OCI-LY7 (cell line): ENCODE measurements at regions not wholly inside any gene's neighbourhood (a gene's known extent, or its start where the extent isn't known, plus 50 kb on each side); places are given as distances from the start of the nearest gene placed in this dataset.

ENCODE experiments used
- CTCF ChIP-seq: fragments of 200-600 bp; sonication (generic); conservative IDR thresholded peaks from 2 replicates; pipeline ENCODE4 v1.5.1; 2014; ENCODE audit warnings: mild to moderate bottlenecking, antibody characterized with exemption, low read length, moderate library complexity, mixed read lengths
- EZH2phosphoT487 ChIP-seq: fragments of 200-600 bp; sonication (generic); IDR thresholded peaks from 2 replicates; pipeline ENCODE4 v1.6.1; 2018; ENCODE audit warnings: low read depth, borderline replicate concordance, mild to moderate bottlenecking, mixed run types, antibody characterized with exemption, low read length, moderate library complexity, mixed read lengths

- TF ChIP-seq CTCF, result no peak
- TF ChIP-seq EZH2phosphoT487, result no peak
Observed at GRCh38 chr6:19416811-19417210, 420.4 kb upstream of the ID4 start.
